ENCODE measurements at regions not wholly inside any gene's neighbourhood (a gene's known extent, or its start where the extent isn't known, plus 50 kb on each side); places are given as distances from the start of the nearest gene placed in this dataset.

DNA sequence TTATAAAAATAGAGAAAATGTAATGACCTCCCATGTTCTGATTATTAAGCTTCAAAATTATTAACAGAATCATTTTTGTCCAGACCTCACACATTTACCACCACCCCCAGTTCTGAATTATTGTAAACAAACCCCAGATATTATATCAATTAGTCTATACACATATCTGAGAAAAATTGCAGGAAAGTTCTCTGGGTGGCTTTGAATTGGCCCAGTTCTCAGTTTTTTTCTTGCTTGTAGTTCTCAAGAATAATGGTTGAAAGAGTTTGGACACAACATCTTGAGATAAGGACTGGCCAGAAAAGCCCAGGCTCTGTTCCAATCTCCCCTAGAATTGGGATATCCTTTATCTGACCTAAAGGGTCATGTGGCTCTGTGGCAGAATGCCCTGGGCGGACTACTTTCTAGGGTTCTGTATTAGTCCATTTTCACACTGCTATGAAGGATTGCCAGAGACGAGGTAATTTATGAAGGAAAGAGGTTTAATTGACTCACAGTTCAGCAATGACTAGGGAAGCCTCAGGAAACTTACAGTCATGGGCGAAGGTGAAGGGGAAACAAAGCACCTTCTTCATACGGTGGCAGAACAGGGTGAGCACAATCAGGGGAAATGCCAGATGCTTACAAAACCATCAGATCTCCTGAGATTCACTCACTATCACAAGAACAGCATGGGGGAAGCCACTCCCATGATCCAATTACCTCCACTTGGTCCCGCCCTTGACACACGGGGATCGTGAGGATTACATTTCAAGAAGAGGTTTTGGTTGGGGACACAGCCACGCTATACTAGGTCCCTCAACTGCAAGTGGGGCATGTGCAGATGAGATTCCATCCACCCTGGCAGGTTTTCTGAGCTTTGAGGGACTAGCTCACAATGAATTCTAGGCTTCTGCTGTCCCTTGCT is 1504.6 kb upstream of the FLRT2 start:
- H4K20me1 ChIP-seq (ENCODE audit: insufficient read depth) = no peaks in the 10 kb centered on the region
- no peak overlapping the region for H3K9ac ChIP-seq
- no peak overlapping the region for H2AFZ ChIP-seq (ENCODE audit: low read depth)
- no peak overlapping the region for H3K4me2 ChIP-seq
- H3K79me2 ChIP-seq (ENCODE audit: insufficient read depth, low read depth) = no peaks in the 10 kb centered on the region
- H3K27ac ChIP-seq = no peak overlapping the region
- TF ChIP-seq CTCF (conservative IDR thresholded peaks at IDR 0.05; ENCODE audit: low read depth, low read length) = no peak
- no peak overlapping the region for H3K4me3 ChIP-seq (IDR thresholded peaks at IDR 0.05; ENCODE audit: insufficient read depth, low read depth, low read length)
- H3K4me1 ChIP-seq (ENCODE audit: low read depth, poor library complexity, severe bottlenecking) = no peaks in the 10 kb centered on the region
- no peaks in the 10 kb centered on the region for H3K27me3 ChIP-seq (ENCODE audit: insufficient read depth, low read depth)
- no peaks in the 10 kb centered on the region for H3K36me3 ChIP-seq (ENCODE audit: insufficient read depth)

DNA sequence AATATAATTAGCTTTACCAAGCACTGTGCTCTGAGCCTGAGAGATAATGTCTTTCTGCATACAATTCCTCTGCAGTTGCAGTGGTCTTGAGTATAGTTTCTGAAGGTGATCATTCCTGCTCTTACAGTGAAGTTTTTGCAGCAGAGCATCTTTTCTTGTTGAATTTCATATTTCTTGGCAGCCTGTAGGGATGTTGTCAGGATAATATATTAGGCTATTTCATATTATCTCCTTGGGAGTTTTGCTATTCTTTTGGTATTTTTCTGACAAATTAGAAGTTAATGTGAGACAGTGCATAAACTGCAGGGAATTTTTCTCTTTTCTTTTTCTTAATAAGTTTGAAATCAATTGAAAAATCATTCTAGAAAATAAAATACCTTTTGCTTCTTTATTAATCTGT is 1502.6 kb upstream of the FLRT2 start:
- Histone ChIP-seq H3K4me3 (IDR thresholded peaks at IDR 0.05; ENCODE audit: insufficient read depth, low read depth, low read length) (no peak overlapping the region), H3K36me3 (ENCODE audit: insufficient read depth) (no peaks in the 10 kb centered on the region), H3K9ac (no peak overlapping the region), H3K4me2 (no peak overlapping the region), H2AFZ (ENCODE audit: low read depth) (no peak overlapping the region), H4K20me1 (ENCODE audit: insufficient read depth) (no peaks in the 10 kb centered on the region), H3K27me3 (ENCODE audit: insufficient read depth, low read depth) (no peaks in the 10 kb centered on the region), H3K79me2 (ENCODE audit: insufficient read depth, low read depth) (no peaks in the 10 kb centered on the region), H3K4me1 (ENCODE audit: low read depth, poor library complexity, severe bottlenecking) (no peaks in the 10 kb centered on the region), H3K27ac (no peak overlapping the region)
- no peak for TF ChIP-seq CTCF (conservative IDR thresholded peaks at IDR 0.05; ENCODE audit: low read depth, low read length)

- Histone ChIP-seq H3K27ac (no peak overlapping the region), H4K20me1 (ENCODE audit: insufficient read depth) (no peaks in the 10 kb centered on the region), H3K4me3 (IDR thresholded peaks at IDR 0.05; ENCODE audit: insufficient read depth, low read depth, low read length) (no peak overlapping the region), H3K4me2 (no peak overlapping the region), H3K27me3 (ENCODE audit: insufficient read depth, low read depth) (no peaks in the 10 kb centered on the region), H3K4me1 (ENCODE audit: low read depth, poor library complexity, severe bottlenecking) (no peaks in the 10 kb centered on the region), H3K9ac (no peak overlapping the region), H3K36me3 (ENCODE audit: insufficient read depth) (no peaks in the 10 kb centered on the region), H2AFZ (ENCODE audit: low read depth) (no peak overlapping the region), H3K79me2 (ENCODE audit: insufficient read depth, low read depth) (no peaks in the 10 kb centered on the region)
- no peak for TF ChIP-seq CTCF (conservative IDR thresholded peaks at IDR 0.05; ENCODE audit: low read depth, low read length)
Observed at GRCh38 chr14:84028080-84028604, 1501.8 kb upstream of the FLRT2 start.

DNA sequence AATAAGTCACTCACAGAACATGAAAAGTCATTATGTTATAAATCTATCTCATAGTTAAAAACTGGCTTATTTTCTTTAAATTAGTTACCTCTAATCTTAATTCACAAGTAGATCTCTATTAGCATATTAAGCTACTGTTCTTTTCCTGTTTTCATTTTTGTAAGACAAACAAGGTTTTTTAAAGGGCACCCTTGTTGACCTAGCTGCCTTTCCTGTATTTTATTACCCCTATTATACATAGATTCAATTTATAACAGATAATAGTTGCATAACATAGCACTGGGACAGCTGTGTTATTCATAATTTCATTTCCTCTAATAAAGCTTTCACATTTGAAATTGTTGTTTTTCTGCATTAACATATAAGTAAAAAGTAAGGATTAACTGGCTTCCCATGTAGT is 1500.7 kb upstream of the FLRT2 start:
- Histone ChIP-seq H2AFZ (ENCODE audit: low read depth) (no peak overlapping the region), H3K79me2 (ENCODE audit: insufficient read depth, low read depth) (no peaks in the 10 kb centered on the region), H4K20me1 (ENCODE audit: insufficient read depth) (no peaks in the 10 kb centered on the region), H3K9ac (no peak overlapping the region), H3K4me1 (ENCODE audit: low read depth, poor library complexity, severe bottlenecking) (no peaks in the 10 kb centered on the region), H3K27me3 (ENCODE audit: insufficient read depth, low read depth) (no peaks in the 10 kb centered on the region), H3K27ac (no peak overlapping the region), H3K36me3 (ENCODE audit: insufficient read depth) (no peaks in the 10 kb centered on the region), H3K4me3 (IDR thresholded peaks at IDR 0.05; ENCODE audit: insufficient read depth, low read depth, low read length) (no peak overlapping the region), H3K4me2 (no peak overlapping the region)
- no peak for TF ChIP-seq CTCF (conservative IDR thresholded peaks at IDR 0.05; ENCODE audit: low read depth, low read length)
